GM10266 (cell line): ENCODE measurements at regions not wholly inside any gene's neighbourhood (a gene's known extent, or its start where the extent isn't known, plus 50 kb on each side); places are given as distances from the start of the nearest gene placed in this dataset.

ENCODE experiments used
- DNase-seq: peaks from one replicate; pipeline ENCODE4 v3.0.0; 2012; ENCODE audit errors: extremely low spot score
- TF ChIP-seq, protein P1 (sequence below): IDR thresholded peaks from 2 replicates; pipeline ENCODE4 v1.5.1; 2012; ENCODE audit warnings: mild to moderate bottlenecking, low read depth; ENCODE audit not compliant: control insufficient read depth, insufficient read depth; ENCODE audit errors: missing control alignments

DNA sequence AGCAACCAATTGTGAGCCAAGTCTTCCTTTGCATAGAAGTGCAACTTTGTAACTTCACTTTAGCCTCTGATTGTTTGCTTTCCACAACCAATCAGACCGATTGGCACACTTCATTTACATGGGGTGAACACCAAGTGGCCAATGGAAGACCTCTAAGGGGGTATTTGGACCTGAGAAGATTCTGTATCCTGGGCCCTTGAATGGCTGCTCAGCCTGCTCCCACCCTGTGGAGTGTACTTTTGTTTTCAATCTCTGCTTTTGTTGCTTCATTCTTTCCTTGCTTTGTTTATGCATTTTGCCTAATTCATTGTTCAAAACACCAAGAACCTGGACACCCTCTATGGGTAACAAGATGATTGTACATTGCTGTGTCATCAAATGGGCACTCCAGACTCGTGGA, 385.7 kb upstream of the NRP1 start:
- TF ChIP-seq, protein P1, sequence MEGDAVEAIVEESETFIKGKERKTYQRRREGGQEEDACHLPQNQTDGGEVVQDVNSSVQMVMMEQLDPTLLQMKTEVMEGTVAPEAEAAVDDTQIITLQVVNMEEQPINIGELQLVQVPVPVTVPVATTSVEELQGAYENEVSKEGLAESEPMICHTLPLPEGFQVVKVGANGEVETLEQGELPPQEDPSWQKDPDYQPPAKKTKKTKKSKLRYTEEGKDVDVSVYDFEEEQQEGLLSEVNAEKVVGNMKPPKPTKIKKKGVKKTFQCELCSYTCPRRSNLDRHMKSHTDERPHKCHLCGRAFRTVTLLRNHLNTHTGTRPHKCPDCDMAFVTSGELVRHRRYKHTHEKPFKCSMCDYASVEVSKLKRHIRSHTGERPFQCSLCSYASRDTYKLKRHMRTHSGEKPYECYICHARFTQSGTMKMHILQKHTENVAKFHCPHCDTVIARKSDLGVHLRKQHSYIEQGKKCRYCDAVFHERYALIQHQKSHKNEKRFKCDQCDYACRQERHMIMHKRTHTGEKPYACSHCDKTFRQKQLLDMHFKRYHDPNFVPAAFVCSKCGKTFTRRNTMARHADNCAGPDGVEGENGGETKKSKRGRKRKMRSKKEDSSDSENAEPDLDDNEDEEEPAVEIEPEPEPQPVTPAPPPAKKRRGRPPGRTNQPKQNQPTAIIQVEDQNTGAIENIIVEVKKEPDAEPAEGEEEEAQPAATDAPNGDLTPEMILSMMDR: no peak
- no peak for DNase-seq

DNA sequence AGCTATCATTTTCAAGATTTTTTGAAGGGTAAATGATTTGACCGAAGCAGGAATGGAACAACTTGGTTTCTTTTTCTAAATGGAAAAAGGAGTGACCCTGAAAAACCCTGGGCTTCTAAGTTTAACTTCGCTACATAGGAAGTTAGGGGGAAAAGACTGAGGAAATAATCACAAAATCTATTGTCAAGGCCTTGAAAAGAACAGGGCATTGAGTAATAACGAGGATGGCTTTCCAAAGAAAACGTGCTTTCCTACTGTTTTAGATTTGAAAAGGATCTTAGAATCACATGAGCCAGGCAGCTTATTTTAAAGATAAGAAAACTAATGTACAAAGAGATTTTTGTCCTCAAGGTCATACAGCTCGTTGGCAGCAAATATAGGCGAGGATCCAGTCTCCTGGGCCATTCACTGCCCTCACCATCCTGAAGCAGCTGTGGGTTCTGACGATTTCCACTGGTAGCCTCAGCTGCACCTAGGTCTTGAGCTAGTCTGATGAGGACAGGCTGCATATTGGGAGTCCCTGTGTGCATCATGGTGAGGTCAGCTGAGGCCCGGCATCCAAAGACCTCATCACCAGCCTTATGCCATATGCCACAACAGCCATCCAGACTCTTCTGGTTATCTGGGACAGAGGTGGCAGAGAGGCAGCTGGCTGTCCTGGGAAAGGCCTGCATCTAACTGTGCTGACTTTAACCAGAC, 384.7 kb upstream of the NRP1 start:
- TF ChIP-seq, protein P1: no peak
- DNase-seq: no peak

DNA sequence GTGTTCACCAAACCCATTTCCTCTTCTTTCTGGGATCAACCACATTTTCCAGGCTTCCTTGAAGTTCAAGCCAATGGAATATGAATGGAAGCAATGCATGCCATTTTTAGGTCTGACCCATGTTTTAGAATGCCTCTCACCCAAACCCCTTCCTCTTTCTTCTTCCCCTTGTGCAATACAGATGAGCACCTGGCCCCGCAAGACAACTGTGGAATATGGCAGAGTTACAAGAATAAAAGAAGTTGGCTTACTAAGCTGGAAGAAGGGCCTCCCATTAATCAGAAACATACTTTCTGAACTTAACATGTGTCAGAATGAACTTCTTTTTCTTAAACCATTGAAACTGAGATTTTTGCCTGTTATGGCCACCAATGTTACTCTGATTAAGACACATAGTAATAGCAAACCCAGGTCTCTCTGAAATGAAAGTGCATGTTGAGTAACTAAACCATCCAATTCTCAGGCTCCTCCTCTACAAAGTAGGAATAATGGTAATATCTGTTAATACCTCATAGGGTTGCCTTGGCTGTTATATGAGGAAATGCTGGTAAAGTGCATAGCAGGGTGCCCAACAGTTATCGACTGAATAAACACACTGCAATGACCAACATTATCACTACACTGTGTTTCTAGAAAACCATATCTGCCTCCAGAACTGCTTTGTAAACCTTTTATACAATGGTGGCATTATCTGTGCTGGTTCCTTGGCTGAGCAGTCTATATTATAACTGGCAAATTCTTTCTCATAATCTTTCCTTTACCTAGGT, 382.2 kb upstream of the NRP1 start:
- no peak for DNase-seq
- TF ChIP-seq, protein P1: no peak

DNA sequence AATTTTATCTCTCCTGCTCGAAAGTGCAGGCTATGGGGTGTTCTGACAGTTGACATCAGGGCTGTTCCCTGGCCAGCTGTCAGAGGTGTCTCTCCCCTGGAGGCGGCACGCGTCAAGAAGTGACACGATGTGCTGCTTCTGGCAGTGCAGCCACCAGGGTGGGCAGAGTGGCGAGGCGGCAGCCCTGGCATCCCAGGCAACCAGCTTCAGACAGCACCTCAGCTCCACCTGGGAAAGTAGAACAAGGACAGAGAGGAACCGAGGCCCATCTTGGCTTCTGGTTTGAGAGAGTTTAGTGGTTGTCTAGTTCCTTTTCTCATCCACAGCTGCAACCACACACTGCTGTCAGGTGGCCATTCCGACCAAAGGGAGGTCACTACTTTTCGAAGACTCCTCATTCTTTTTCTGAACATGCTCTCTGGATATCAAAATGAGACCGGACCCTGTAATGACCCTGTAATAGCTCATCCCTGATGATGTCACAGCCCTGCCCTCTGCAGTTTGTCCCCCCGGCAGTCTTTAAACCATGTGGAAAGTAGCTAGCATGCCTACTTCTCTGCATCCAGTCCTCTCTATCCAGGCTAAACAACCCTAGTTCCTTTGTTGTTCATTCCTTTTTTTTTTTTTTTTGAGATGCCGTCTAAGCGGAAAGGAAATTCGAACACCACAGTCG, 381.0 kb upstream of the NRP1 start:
- no peak for DNase-seq
- TF ChIP-seq, protein P1: no peak

DNA sequence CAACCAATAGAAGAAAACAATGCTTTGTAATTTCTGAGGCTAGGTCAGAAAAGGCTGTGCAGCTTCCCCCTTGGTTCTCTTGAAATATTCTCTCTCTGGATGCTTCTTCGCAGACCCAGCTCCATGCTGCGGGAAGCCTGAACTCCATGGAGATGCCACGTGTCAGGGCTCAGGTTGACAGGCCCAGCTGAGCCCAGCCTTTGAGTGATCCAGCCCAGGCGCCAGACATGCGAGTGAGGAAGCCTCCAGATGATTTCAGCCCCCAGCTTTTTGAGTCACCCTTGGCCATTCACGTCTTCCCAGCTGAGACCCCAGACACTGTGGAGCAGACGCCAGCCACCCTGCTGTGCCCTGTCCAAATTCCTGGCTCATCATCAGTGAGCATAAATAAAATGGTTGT, 378.4 kb upstream of the NRP1 start:
- TF ChIP-seq, protein P1: no peak
- DNase-seq: no peak

DNA sequence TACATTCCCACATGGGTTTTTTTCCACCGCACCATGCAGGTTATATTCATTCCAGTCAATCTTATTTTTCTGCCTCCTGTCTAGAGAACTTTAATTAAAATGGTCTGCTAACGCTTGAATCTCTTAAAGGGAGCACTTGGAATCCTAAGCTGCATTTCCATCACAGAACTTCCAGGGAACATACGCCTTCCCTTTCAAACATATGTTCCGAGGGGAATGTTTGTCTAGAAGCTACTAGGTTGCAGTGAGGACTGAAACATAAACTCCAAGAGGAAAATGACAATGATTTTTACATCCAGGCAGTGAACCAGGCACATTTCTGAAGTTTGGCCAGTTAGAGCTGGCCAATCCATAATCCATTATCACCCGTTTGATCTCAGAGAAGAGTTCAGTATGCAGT, 375.5 kb upstream of the NRP1 start:
- DNase-seq: no peak
- TF ChIP-seq, protein P1: no peak

DNA sequence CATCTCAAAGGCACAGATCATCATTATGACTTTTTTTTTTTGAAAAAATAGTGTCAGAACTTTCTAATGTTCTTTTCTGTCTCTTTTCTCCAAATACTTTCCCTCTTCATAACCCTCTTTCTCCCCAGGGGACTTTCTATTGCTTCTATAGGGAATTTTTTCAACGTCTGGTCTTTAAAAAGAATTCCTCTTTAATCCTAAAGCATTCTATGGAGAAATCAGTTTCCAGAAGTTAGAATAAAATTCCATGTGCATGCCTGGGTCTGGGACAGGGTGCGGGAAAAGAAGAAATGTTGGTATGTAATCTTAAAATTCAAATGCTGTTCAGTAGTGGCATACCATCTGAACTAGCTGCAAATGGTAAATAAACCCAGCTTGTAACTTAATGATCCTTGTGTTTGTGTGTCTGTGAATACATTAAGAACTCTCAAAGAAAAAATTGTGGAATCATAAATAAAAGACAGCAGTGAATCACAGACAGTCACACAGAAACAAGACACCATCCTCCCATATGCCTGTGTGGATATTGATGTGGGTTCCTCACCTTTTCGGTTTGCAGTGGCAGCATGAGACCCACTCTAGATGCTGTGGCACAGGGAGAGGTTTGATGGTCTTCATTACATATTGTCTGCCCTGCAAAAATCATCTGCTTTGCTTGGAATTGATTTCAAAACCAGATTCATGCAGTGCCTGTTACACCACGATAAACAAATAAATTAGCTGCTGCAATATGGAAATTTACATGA, 374.7 kb upstream of the NRP1 start:
- TF ChIP-seq, protein P1: no peak
- no peak for DNase-seq
